ENCODE measurements at regions not wholly inside any gene's neighbourhood (a gene's known extent, or its start where the extent isn't known, plus 50 kb on each side); places are given as distances from the start of the nearest gene placed in this dataset.
"Not testable (repeated sequence)": the region's sequence is repeated elsewhere in the genome, so short reads cannot be mapped to it uniquely, and the experiment has no call there.

DNA sequence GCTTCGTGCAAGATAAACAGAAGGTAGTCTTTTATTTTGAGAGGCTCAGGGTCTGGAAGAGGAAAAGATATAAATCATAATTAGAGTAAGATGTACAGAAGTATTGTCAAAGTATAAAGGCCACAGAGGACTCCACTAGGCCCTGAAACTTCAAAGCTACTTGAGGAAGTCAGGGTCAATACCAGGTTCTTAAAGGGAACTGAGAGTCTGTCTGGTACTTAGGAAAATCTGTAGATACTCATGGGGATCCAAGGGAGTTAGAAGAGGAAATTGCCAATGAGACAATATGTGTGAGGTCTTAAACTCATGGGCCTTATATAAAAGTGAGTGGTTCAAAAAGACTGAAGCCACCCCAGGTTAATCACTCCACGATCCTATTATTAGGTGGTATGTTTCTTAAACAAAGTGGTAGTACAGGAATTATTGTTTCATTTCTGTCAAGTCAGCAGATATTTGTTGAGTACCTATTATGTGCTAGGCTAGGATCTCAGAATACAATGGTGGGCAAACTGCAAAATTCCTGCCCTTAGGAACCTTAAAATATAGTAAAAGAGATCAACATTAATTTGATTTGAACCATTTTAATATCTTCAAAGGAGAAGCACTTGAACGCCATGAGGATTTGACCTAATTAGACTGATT lies 314.6 kb downstream of the ADAMTS20 start:
- no peak overlapping the region for H3K4me3 ChIP-seq (ENCODE audit: low read length)
- TF ChIP-seq, protein P1, sequence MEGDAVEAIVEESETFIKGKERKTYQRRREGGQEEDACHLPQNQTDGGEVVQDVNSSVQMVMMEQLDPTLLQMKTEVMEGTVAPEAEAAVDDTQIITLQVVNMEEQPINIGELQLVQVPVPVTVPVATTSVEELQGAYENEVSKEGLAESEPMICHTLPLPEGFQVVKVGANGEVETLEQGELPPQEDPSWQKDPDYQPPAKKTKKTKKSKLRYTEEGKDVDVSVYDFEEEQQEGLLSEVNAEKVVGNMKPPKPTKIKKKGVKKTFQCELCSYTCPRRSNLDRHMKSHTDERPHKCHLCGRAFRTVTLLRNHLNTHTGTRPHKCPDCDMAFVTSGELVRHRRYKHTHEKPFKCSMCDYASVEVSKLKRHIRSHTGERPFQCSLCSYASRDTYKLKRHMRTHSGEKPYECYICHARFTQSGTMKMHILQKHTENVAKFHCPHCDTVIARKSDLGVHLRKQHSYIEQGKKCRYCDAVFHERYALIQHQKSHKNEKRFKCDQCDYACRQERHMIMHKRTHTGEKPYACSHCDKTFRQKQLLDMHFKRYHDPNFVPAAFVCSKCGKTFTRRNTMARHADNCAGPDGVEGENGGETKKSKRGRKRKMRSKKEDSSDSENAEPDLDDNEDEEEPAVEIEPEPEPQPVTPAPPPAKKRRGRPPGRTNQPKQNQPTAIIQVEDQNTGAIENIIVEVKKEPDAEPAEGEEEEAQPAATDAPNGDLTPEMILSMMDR (conservative IDR thresholded peaks at IDR 0.05; ENCODE audit: low read length) = no peak
- DNase-seq (ENCODE audit: low read depth) = no peak

DNA sequence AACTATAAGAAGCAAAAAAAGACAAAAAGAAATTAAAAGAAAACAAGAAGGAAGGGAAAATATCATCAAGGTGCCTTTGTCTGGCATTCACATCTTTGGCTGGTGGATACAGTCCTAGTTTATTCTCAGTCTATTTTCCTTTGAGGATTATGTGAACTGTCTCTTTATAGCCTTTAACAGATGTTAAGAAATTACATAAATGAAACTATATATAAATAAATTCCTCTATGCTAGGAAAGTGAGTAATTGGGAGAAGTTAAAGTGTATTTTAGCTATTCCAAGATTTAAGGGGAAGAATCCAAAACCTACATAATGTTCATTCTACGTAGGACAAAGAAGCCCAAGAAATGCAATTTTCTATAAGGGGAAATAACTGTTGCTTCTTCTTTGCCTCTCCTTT lies 316.3 kb downstream of the ADAMTS20 start:
- no peak for DNase-seq (ENCODE audit: low read depth)
- TF ChIP-seq, protein P1 (conservative IDR thresholded peaks at IDR 0.05; ENCODE audit: low read length) = no peak
- no peak overlapping the region for H3K4me3 ChIP-seq (ENCODE audit: low read length)

DNA sequence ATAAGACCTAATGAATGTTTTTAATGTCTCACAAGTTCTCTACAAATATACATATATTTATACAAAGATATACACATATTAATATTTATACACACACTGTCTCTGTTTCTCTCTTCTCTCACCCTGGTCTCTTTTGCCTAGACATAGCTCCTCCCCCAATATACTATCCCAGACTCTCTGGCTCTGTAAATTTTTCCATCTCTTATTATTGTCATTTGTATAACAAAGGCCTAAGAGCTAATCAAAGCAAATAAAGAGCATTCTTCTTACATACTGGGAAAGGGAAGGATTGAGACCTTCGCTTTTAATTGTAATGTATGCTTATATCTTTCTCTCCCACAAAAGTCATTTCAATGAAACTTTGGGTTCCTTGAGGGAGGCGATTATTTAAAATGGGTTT lies 318.1 kb downstream of the ADAMTS20 start:
- TF ChIP-seq, protein P1 (conservative IDR thresholded peaks at IDR 0.05; ENCODE audit: low read length) = no peak
- no peak for DNase-seq (ENCODE audit: low read depth)
- H3K4me3 ChIP-seq (ENCODE audit: low read length) = no peak overlapping the region

DNA sequence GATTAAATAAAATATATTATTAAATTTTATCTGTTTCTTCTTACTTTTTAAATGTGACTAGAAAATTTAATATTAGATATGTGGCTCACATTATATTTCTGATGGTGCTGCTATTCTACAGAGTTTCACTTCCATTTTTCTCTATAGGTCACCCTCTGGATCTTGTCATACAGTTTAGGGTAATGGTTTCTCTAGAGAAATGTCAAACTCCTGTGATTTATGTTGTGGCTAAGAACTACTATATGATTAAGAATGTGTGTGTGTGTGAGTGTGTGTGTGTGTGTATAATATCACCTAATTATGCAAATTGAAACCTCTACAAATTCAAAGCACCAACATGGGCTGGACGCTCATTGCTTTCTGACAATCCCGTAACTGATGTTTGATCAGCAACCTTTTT lies 325.9 kb downstream of the ADAMTS20 start:
- no peak overlapping the region for H3K4me3 ChIP-seq (ENCODE audit: low read length)
- TF ChIP-seq, protein P1 (conservative IDR thresholded peaks at IDR 0.05; ENCODE audit: low read length) = no peak
- no peak for DNase-seq (ENCODE audit: low read depth)

DNA sequence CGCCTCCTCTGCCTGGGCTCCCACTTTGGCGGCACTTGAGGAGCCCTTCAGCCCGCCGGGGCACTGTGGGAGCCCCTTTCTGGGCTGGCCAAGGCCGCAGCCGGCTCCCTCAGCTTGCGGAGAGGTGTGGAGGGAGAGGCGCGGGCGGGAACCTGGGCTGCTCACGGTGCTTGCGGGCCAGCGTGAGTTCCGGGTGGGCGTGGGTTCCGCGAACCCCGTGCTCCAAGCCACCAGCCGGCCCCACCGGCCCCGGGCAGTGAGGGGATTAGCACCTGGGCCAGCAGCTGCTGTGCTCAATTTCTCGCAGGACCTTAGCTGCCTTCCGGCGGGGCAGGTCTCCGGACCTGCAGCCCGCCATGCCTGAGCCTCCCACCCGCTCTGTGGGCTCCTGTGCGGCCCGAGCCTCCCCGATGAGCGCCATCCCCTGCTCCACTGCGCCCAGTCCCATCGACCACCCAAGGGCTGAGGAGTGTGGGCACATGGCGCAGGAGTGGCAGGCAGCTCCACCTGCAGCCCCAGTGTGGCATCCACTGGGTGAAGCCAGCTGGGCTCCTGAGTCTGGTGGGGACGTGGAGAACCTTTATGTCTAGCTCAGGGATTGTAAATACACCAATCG lies 327.7 kb downstream of the ADAMTS20 start:
- not testable (repeated sequence) for DNase-seq (ENCODE audit: low read depth); H3K4me3 ChIP-seq (ENCODE audit: low read length)

DNA sequence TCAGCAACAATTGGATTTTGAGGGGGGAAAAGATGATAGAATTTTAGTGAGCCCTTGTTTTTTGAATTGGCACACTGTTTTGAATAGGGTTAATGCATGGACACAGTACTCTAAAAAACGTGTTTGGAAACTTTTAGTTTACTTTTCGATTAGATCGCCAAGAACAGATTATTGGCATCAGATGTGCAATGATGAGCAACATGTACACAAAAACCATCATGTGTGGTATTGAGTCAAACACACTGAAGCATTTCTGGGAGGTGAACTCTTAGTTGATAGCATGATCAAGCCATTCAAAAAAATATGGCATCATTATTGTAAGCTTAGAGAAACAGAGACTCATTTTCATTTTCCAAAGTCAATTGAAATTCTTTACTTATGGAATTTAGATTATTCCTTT lies 329.2 kb downstream of the ADAMTS20 start:
- TF ChIP-seq, protein P1 (conservative IDR thresholded peaks at IDR 0.05; ENCODE audit: low read length) = no peak
- no peak overlapping the region for H3K4me3 ChIP-seq (ENCODE audit: low read length)
- DNase-seq (ENCODE audit: low read depth) = no peak

DNA sequence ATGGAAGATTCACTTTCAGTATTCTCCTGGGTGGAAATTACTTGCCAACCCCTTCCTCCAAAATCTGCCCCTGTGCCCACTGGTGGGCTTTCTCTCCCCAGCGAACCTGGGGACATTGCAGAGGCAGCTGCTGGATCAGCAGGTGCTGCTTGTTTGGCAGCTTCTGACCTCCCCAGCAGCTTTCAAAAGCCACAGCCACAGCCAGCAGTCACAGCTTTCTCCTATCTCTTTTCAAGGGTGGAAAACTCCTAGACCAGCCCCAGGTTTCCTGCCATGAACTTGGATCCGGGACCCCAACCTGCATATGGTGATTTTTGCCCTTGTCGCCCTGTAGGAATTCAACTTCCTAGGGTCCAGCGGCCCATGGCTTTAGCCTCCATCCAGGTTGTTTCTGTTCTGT lies 330.8 kb downstream of the ADAMTS20 start:
- TF ChIP-seq, protein P1 (conservative IDR thresholded peaks at IDR 0.05; ENCODE audit: low read length) = no peak
- no peak overlapping the region for H3K4me3 ChIP-seq (ENCODE audit: low read length)
- DNase-seq (ENCODE audit: low read depth) = no peak

All from AG10803 (cell line).